ACC112 (cell line): ENCODE measurements at regions not wholly inside any gene's neighbourhood (a gene's known extent, or its start where the extent isn't known, plus 50 kb on each side); places are given as distances from the start of the nearest gene placed in this dataset.

Experiments
- H2AFZ ChIP-seq: fragments of 200-600 bp; sonication (generic); one replicate; pipeline ENCODE4 v1.6.0; 2017; ENCODE audit warnings: antibody characterized with exemption, low read length; ENCODE audit not compliant: unreplicated experiment
- H3K27ac ChIP-seq: fragments of 200-600 bp; sonication (generic); 2 replicates; pipeline ENCODE4 v1.5.1; 2014; ENCODE audit warnings: low read depth, mild to moderate bottlenecking, antibody characterized with exemption, low read length, moderate library complexity
- H3K27me3 ChIP-seq: fragments of 200-600 bp; sonication (generic); 2 replicates; pipeline ENCODE4 v1.6.1; 2014; ENCODE audit warnings: mild to moderate bottlenecking, antibody characterized with exemption, low read length, moderate library complexity, mixed read lengths; ENCODE audit not compliant: insufficient read depth
- H3K36me3 ChIP-seq: fragments of 200-600 bp; sonication (generic); 2 replicates; pipeline ENCODE4 v1.6.1; 2016; ENCODE audit warnings: mild to moderate bottlenecking, antibody characterized with exemption, low read length, moderate library complexity, mixed read lengths; ENCODE audit not compliant: insufficient read depth
- H3K4me1 ChIP-seq: fragments of 200-600 bp; sonication (generic); one replicate; pipeline ENCODE4 v1.6.1; 2016; ENCODE audit warnings: low read length, mixed read lengths; ENCODE audit not compliant: insufficient read depth, unreplicated experiment, control insufficient read depth
- H3K4me3 ChIP-seq: fragments of 200-600 bp; sonication (generic); 2 replicates; pipeline ENCODE4 v1.5.1; 2014; ENCODE audit warnings: mild to moderate bottlenecking, low read depth, low read length
- H3K79me2 ChIP-seq: fragments of 200-600 bp; sonication (generic); one replicate; pipeline ENCODE4 v1.6.0; 2016; ENCODE audit warnings: low read length; ENCODE audit not compliant: control insufficient read depth, unreplicated experiment, insufficient read depth

- no peaks in the 10 kb centered on the region for H3K27me3 ChIP-seq
- no peaks in the 10 kb centered on the region for H3K4me1 ChIP-seq
- H3K27ac ChIP-seq = no peak overlapping the region
- no peaks in the 10 kb centered on the region for H3K79me2 ChIP-seq
- H3K36me3 ChIP-seq = no peaks in the 10 kb centered on the region
- no peak overlapping the region for H3K4me3 ChIP-seq
- H2AFZ ChIP-seq = no peak overlapping the region
These were observed 104.6 kb upstream of the SELENOK start for GRCh38 chr3:53996141-53996874.

DNA sequence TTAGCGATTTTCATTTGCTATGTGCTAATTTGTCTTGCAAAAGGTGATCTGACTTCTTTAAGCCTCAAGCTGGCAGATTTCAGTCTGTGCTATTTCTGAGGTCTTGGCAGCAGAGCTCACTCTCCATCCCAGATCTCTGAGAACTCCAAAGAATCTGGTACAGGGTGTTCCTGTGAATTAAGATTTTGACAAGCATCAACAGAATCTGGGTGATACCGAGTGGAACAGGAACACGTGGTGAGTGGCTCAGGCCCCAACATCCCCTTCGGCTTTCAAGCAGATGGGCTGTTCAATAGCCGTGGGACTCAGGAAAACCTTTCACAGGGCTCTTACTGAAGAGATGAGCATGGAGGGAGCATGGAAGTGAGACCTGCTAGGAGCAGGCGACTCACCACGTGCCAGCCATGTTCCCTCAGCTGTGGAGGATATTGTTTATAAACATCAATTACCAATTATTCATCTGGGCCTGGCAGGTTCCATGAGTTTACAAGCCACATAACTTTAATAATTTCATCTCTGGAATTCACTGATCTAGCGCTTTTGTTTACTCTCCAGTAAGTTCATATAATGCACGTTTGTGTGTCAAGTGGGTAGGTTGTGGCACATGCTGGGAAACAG, 103.4 kb upstream of the SELENOK start:
- Histone ChIP-seq H3K4me3 (no peak overlapping the region), H2AFZ (no peak overlapping the region)

GRCh38 chr3:53991240-53991639, 99.6 kb upstream of the SELENOK start:
- no peak overlapping the region for H3K27ac ChIP-seq
- no peak overlapping the region for H2AFZ ChIP-seq
- no peaks in the 10 kb centered on the region for H3K27me3 ChIP-seq
- H3K36me3 ChIP-seq = no peaks in the 10 kb centered on the region
- H3K79me2 ChIP-seq = no peaks in the 10 kb centered on the region
- no peaks in the 10 kb centered on the region for H3K4me1 ChIP-seq
- H3K4me3 ChIP-seq = no peak overlapping the region

More for the DNA sequence above, 103.4 kb upstream of the SELENOK start:
- no peaks in the 10 kb centered on the region for H3K36me3 ChIP-seq
- H3K27ac ChIP-seq = no peak overlapping the region
- no peaks in the 10 kb centered on the region for H3K79me2 ChIP-seq
- no peaks in the 10 kb centered on the region for H3K4me1 ChIP-seq
- no peaks in the 10 kb centered on the region for H3K27me3 ChIP-seq

DNA sequence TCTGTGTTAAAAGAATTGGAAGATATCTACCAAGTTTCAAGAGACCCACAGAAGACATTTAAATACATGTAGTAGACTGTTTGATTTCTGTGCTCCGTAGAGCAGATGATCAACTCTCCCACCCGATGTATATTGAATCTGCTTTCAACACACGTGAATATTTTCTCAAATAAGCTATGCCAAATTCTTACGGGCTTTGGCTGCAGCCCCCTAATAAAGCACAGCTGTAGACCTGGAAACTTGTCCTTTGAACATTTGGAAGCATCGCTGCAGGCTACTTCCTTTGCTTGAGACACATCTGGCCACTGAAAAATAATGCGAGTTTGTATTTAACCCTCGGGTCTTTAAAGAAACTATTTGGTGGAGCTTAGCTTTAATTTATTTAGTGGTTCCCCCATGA, 98.3 kb upstream of the SELENOK start:
- Histone ChIP-seq H2AFZ (no peak overlapping the region), H3K4me1 (no peaks in the 10 kb centered on the region), H3K36me3 (no peaks in the 10 kb centered on the region), H3K27ac (no peak overlapping the region), H3K4me3 (no peak overlapping the region), H3K79me2 (no peaks in the 10 kb centered on the region), H3K27me3 (no peaks in the 10 kb centered on the region)

GRCh38 chr3:53989451-53989850, 97.8 kb upstream of the SELENOK start:
- Histone ChIP-seq H3K27me3 (no peaks in the 10 kb centered on the region), H3K27ac (no peak overlapping the region), H3K4me1 (no peaks in the 10 kb centered on the region), H3K4me3 (no peak overlapping the region), H3K79me2 (no peaks in the 10 kb centered on the region), H2AFZ (no peak overlapping the region), H3K36me3 (no peaks in the 10 kb centered on the region)

DNA sequence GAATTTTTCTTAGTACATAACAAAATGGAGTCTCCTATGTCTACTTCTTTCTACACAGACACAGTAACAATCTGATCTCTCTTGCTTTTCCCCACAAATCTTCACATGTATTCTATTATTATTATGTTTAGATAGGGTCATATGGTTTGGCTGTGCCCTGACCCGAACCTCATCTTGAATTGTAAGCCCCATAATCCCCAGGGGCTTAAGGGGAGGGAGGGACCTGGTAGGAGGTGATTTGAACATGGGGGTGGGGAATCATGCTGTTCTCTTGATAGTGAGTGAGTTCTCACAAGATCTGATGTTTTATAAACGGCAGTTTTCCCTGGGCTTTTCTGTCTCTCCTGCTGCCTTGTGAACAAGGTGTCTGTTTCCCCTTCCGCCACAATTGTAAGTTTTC, 86.7 kb upstream of the SELENOK start:
- Histone ChIP-seq H3K36me3 (no peaks in the 10 kb centered on the region), H2AFZ (no peak overlapping the region), H3K27me3 (no peaks in the 10 kb centered on the region), H3K4me1 (no peaks in the 10 kb centered on the region), H3K4me3 (no peak overlapping the region), H3K79me2 (no peaks in the 10 kb centered on the region), H3K27ac (no peak overlapping the region)

DNA sequence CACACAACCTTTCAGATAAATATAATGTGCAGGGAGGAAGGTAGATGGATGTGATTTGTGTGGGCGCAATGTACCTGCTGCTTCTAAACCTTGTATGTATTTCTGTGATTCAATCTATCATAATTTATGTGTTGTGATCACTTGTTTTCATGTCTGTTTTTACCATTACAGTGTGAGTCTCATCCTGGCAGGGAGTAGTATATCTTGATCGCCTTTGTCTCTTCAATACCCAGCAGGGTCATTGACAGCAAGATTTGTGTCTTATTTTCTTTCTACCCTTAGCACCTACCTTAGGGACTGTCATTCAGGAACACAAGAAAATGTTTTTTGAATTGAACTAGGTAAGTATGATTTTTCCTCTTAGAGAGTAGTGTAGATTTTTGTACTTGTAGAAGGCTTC, 83.7 kb upstream of the SELENOK start:
- H3K27me3 ChIP-seq = no peaks in the 10 kb centered on the region
- no peak overlapping the region for H3K4me3 ChIP-seq

GRCh38 chr3:53974324-53974723, 82.7 kb upstream of the SELENOK start:
- H2AFZ ChIP-seq = no peak overlapping the region

More for the DNA sequence above, 83.7 kb upstream of the SELENOK start:
- Histone ChIP-seq H3K27ac (no peak overlapping the region), H3K36me3 (no peaks in the 10 kb centered on the region), H3K79me2 (no peaks in the 10 kb centered on the region), H2AFZ (no peak overlapping the region), H3K4me1 (no peaks in the 10 kb centered on the region)

DNA sequence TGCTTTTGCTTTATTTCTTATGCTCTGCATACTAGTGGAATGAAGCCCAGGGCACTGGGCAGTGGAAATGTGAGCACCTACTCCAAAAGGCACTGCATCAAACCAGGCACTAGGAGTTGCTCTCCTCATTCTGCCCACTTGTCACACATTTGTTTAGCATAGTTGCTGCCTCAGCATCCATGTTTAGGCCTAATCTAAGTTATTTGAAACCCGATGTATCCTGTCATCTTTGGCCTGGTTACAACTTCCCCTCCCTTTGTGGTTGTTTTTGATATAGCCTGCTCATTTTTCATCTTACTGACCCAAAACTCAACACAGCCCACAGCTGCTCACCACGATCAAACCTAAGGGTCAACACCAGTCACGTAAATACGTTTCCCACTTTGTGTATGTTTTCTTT, 82.2 kb upstream of the SELENOK start:
- no peak overlapping the region for H3K27ac ChIP-seq
- no peak overlapping the region for H3K4me3 ChIP-seq

More at GRCh38 chr3:53974324-53974723, 82.7 kb upstream of the SELENOK start:
- no peak overlapping the region for H3K27ac ChIP-seq
- H3K79me2 ChIP-seq = no peaks in the 10 kb centered on the region
- no peaks in the 10 kb centered on the region for H3K4me1 ChIP-seq
- no peaks in the 10 kb centered on the region for H3K27me3 ChIP-seq
- no peaks in the 10 kb centered on the region for H3K36me3 ChIP-seq
- no peak overlapping the region for H3K4me3 ChIP-seq

DNA sequence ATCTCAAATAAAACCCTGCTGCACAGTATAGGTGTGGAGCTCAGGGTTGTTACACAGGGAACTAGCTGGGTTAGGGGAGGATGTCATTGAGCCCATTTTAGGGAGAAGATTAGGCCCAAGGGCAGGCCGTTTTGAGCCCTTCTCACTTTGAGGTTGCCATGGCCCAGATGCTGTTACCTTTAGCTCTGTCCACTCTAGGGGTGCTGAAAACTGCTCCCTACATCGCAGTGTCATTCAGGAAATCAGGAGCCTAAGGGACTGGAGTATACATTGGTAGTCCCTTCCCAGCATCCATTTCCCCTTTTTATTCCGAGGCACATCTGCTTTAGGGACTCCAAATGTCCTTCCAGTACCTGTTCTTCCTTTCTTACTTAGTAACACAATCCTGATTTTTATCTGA, 79.0 kb upstream of the SELENOK start:
- H2AFZ ChIP-seq = no peak overlapping the region
- H3K4me1 ChIP-seq = no peaks in the 10 kb centered on the region
- no peaks in the 10 kb centered on the region for H3K27me3 ChIP-seq
- H3K4me3 ChIP-seq = no peak overlapping the region
- H3K36me3 ChIP-seq = no peaks in the 10 kb centered on the region
- no peaks in the 10 kb centered on the region for H3K79me2 ChIP-seq
- no peak overlapping the region for H3K27ac ChIP-seq

More for the DNA sequence above, 82.2 kb upstream of the SELENOK start:
- H3K27me3 ChIP-seq = no peaks in the 10 kb centered on the region
- H3K36me3 ChIP-seq = no peaks in the 10 kb centered on the region
- H2AFZ ChIP-seq = no peak overlapping the region
- no peaks in the 10 kb centered on the region for H3K79me2 ChIP-seq
- no peaks in the 10 kb centered on the region for H3K4me1 ChIP-seq

GRCh38 chr3:53969086-53969485, 77.4 kb upstream of the SELENOK start:
- Histone ChIP-seq H2AFZ (no peak overlapping the region), H3K27ac (no peak overlapping the region), H3K79me2 (no peaks in the 10 kb centered on the region), H3K4me1 (no peaks in the 10 kb centered on the region), H3K36me3 (no peaks in the 10 kb centered on the region), H3K4me3 (no peak overlapping the region), H3K27me3 (no peaks in the 10 kb centered on the region)
